ENCODE measurements at regions not wholly inside any gene's neighbourhood (a gene's known extent, or its start where the extent isn't known, plus 50 kb on each side); places are given as distances from the start of the nearest gene placed in this dataset.

GRCh38 chr9:79123415-79123814 is 448.4 kb upstream of the TLE4 start:
- H3K27ac ChIP-seq = no peak overlapping the region
- TF ChIP-seq ZFX (IDR thresholded peaks at IDR 0.05) = no peak
- TF ChIP-seq, protein P1, sequence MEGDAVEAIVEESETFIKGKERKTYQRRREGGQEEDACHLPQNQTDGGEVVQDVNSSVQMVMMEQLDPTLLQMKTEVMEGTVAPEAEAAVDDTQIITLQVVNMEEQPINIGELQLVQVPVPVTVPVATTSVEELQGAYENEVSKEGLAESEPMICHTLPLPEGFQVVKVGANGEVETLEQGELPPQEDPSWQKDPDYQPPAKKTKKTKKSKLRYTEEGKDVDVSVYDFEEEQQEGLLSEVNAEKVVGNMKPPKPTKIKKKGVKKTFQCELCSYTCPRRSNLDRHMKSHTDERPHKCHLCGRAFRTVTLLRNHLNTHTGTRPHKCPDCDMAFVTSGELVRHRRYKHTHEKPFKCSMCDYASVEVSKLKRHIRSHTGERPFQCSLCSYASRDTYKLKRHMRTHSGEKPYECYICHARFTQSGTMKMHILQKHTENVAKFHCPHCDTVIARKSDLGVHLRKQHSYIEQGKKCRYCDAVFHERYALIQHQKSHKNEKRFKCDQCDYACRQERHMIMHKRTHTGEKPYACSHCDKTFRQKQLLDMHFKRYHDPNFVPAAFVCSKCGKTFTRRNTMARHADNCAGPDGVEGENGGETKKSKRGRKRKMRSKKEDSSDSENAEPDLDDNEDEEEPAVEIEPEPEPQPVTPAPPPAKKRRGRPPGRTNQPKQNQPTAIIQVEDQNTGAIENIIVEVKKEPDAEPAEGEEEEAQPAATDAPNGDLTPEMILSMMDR (conservative IDR thresholded peaks at IDR 0.05) = no peak

DNA sequence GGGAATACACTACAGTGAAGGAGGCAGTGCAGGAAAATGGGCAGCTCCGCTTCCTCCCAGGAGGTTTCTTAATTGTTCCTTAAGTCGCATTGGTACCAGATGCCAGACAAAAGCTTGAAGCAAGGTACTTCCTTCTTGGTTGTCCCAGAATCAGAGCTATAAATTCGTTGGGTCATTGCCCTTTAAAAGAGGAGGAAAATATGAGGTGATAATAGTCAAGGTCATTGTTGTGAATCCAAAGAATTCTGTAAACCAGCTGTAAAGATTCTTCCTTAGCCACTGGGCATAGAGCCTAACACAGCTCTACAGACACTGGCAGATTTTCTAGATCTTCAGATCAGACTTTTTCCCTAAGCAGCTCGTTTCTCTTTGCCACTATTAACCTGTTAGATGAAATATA is 444.1 kb upstream of the TLE4 start:
- no peak overlapping the region for H3K27ac ChIP-seq
- TF ChIP-seq ZFX (IDR thresholded peaks at IDR 0.05) = no peak
- TF ChIP-seq, protein P1 (conservative IDR thresholded peaks at IDR 0.05) = no peak

DNA sequence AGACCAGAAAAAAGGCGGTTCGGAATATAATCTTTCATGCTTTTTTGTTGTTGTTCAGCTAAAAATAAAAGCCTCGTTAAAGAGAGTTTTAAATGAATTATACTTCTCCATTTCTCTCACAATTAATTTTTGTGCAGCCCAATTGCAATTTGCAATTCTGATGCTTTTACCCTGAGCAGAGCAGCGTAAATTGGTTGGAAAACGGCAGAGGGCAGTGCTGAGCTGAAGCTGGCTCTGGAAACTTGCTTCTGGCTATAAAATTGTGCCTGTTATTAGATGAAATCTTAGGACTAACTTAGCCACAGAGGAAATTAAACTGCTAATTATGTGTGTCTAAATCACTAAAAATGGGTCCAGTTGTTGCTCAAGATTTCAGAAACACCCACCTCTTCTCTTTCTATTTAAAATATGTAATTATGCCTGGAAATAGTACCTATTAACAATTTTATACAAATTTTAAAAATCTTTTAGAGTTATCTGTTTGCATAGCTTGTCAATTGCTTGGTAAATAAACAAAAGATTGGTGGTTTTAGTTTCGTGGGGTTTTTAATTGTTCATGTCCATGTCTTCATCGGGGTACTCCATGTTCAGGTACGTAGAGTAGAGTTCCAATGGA is 441.8 kb upstream of the TLE4 start:
- no peak overlapping the region for H3K27ac ChIP-seq
- TF ChIP-seq ZFX (IDR thresholded peaks at IDR 0.05) = no peak
- TF ChIP-seq, protein P1 (conservative IDR thresholded peaks at IDR 0.05) = peak; percentile 95

- no peak overlapping the region for H3K27ac ChIP-seq
- TF ChIP-seq, protein P1 (conservative IDR thresholded peaks at IDR 0.05) = no peak
- no peak for TF ChIP-seq ZFX (IDR thresholded peaks at IDR 0.05)
These were observed 440.5 kb upstream of the TLE4 start for GRCh38 chr9:79131246-79131774.

DNA sequence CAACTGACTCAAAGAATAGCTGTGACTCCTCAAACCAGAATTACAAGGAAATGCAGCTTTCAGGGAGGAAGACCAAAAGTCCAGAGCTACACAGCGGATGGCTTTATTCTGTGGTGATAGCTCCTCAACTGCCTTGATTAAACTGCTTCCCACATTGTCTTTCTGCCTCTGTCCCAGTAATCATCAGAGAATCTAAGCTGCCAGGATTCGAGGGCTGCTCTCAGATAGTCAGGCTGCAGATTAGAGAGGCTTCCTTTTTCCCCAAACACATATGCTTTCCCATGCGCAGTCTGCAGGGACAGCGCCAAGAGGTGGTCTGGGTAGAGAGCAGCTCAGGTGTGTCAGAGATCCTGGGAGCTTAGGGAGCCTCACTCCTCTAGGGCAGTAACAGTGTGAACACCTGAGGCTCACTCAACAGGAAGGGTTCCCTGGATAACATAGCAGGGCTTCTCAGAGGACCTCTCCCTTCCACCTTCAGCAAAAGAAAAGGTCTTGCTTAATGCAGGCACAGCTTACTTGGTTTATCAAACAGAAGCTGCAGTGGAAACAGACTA is 439.9 kb upstream of the TLE4 start:
- no peak for TF ChIP-seq ZFX (IDR thresholded peaks at IDR 0.05)
- TF ChIP-seq, protein P1 (conservative IDR thresholded peaks at IDR 0.05) = no peak
- H3K27ac ChIP-seq = no peak overlapping the region

GRCh38 chr9:79134654-79135053 is 437.1 kb upstream of the TLE4 start:
- no peak overlapping the region for H3K27ac ChIP-seq
- no peak for TF ChIP-seq ZFX (IDR thresholded peaks at IDR 0.05)
- TF ChIP-seq, protein P1 (conservative IDR thresholded peaks at IDR 0.05) = peak; percentile 22

DNA sequence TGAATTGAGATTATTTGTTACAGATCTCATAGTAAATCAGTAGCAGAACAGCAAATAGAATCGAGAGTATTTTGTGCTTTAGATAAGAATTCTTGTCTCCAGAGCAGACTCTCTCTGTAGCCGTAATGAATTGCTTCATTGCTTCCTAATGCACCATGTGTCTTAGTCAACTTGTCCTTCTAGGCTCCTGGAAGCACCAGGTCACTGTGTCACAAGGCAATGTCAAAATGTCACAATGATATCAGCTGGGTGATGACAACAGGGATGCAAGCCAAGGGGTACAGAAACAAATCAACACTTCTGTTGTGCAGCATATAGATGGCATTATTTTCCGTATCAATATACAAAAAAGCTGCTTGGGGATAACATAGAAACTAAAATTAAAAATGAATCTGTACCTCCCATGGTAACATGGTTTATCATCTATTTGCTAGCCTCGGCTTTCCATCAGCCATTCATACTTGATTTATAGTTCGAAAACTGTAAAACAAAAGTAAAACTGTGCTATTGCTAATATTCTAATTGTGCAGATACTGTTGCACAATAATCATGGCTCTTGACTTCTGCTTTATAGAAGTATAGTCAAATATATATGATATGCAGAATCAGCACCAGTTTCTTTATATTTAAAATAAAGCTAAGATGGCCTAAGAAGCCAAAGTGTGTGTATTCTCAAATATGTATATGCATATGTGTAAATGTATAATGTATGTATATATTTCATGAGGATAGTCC is 435.9 kb upstream of the TLE4 start:
- no peak for TF ChIP-seq ZFX (IDR thresholded peaks at IDR 0.05)
- TF ChIP-seq, protein P1 (conservative IDR thresholded peaks at IDR 0.05) = no peak

More for the DNA sequence above, 435.9 kb upstream of the TLE4 start:
- H3K27ac ChIP-seq = no peak overlapping the region
